Caco-2 (cell line): ENCODE measurements at regions not wholly inside any gene's neighbourhood (a gene's known extent, or its start where the extent isn't known, plus 50 kb on each side); places are given as distances from the start of the nearest gene placed in this dataset.

Experiments used
- BruUV-seq: library from RNA; stranded (reverse); fragments of 400-500 nt; replicated peaks from 2 replicates; lab custom pipeline; 2021; lab: Mats Ljungman, UMichigan
- CTCF ChIA-PET: fragments of 300-600 bp; sonication (Branson Sonifier 250); formaldehyde crosslinking; loops from one replicate; lab custom pipeline; 2022; ENCODE audit warnings: antibody characterized with exemption; lab: Charles Lee
- POLR2A ChIA-PET: fragments of 300-600 bp; sonication (Branson Sonifier 250); formaldehyde crosslinking; loops from one replicate; lab custom pipeline; 2022; ENCODE audit warnings: antibody characterized with exemption; lab: Charles Lee
- DNase-seq, 2 experiments: peaks; one replicate each; pipeline versions ENCODE4 v3.0.0 to v3.0.0-alpha.2; 2020 to 2022
- H3K27me3 ChIP-seq: replicated peaks from 2 replicates; pipeline ENCODE4 v1.6.0; 2011; ENCODE audit warnings: low read length; ENCODE audit not compliant: control insufficient read depth, insufficient read depth
- H3K36me3 ChIP-seq: 2 replicates; pipeline ENCODE4 v1.5.1; 2011; ENCODE audit warnings: low read length; ENCODE audit not compliant: control insufficient read depth, insufficient read depth
- H3K4me1 ChIP-seq: fragments of 250-450 bp; sonication (Bioruptor Pico); 2 replicates; pipeline ENCODE4 v1.5.1; 2020; ENCODE audit warnings: mild to moderate bottlenecking
- H3K4me3 ChIP-seq: 2 replicates; pipeline ENCODE4 v1.5.1; 2011; ENCODE audit warnings: low read depth, mild to moderate bottlenecking, control low read depth, low read length
- H3K9me3 ChIP-seq: fragments of 250-450 bp; sonication (Bioruptor Pico); 2 replicates; pipeline ENCODE4 v1.5.1; 2020; ENCODE audit warnings: mild to moderate bottlenecking, moderate library complexity
- H3K27ac Mint-ChIP-seq: one replicate; pipeline ENCODE4 v1.8.0; 2022; ENCODE audit warnings: mixed read lengths; ENCODE audit not compliant: unreplicated experiment
- H3K27me3 Mint-ChIP-seq: one replicate; pipeline ENCODE4 v1.8.0; 2022; ENCODE audit warnings: mixed read lengths; ENCODE audit not compliant: insufficient read depth, unreplicated experiment
- H3K36me3 Mint-ChIP-seq: one replicate; pipeline ENCODE4 v1.8.0; 2022; ENCODE audit warnings: mild to moderate bottlenecking, mixed read lengths; ENCODE audit not compliant: insufficient read depth, unreplicated experiment
- H3K4me1 Mint-ChIP-seq: one replicate; pipeline ENCODE4 v1.8.0; 2022; ENCODE audit warnings: low read depth, mixed read lengths; ENCODE audit not compliant: unreplicated experiment
- H3K4me3 Mint-ChIP-seq: one replicate; pipeline ENCODE4 v1.8.0; 2022; ENCODE audit warnings: mild to moderate bottlenecking, moderate library complexity, mixed read lengths; ENCODE audit not compliant: unreplicated experiment
- H3K9me3 Mint-ChIP-seq: one replicate; pipeline ENCODE4 v1.8.0; 2022; ENCODE audit warnings: mixed read lengths; ENCODE audit not compliant: unreplicated experiment
- intact Hi-C: fragments of 100-400 bp; cut with micrococcal nuclease; formaldehyde crosslinking; loops from one replicate; pipeline ENCODE4 v1.10.0; 2022; ENCODE audit not compliant: unreplicated experiment
- TF ChIP-seq, protein P1 (sequence below), 2 experiments: fragments of 200-600 bp in 1 of 2; IDR thresholded peaks; 1 replicate in 1 of 2; 2 replicates in 1 of 2; pipeline versions ENCODE4 v1.5.1 to v1.8.0; 2011 to 2022; ENCODE audit warnings: antibody characterized with exemption in 1 of 2, control low read depth in 1 of 2, inconsistent platforms in 1 of 2, low read depth in 1 of 2, low read length in 1 of 2, mild to moderate bottlenecking in 1 of 2, moderate library complexity in 1 of 2; ENCODE audit not compliant: insufficient read depth in 1 of 2, severe bottlenecking in 1 of 2, unreplicated experiment in 1 of 2

DNA sequence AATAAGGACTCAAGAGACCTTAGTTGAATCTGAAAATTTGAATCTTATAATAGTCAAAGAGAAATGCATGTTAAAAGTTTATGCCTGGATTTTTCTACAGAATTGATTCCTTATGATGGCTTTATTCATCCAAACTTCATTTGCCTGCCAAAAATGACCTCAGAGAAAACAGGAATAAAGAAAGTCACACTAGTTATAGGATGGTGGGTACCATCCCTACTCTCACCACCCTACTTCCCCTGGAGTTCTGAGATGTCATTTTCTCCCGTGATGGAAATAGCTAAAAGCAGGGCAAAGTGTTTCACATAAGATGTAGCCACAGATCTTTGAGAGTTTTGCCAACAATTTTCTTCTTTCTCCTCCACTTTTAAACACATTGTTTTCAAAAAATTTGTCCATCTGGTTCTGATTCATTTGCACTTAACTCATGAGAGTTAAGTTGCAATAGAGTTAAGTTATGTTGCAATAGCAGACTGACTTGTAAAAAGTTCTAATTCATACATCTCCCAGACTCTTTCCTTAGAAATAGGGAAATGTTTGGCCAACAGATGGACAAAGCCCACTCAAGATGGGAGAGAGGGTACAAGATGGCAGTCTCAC is 384.6 kb downstream of the PLPP3 start:
- no peaks in the 10 kb centered on the region for H3K9me3 ChIP-seq
- no peaks in the 10 kb centered on the region for H3K4me1 Mint-ChIP-seq
- H3K9me3 Mint-ChIP-seq, result no peaks in the 10 kb centered on the region
- no peaks in the 10 kb centered on the region for H3K36me3 Mint-ChIP-seq
- CTCF ChIA-PET, result no interaction called here
- intact Hi-C loops, result no loop called here
- H3K27ac Mint-ChIP-seq, result no peak overlapping the region
- no peak overlapping the region for H3K4me3 Mint-ChIP-seq
- BruUV-seq, result no TSS peak
- H3K36me3 ChIP-seq, result no peaks in the 10 kb centered on the region
- H3K27me3 ChIP-seq, result no peaks in the 10 kb centered on the region
- no peaks in the 10 kb centered on the region for H3K27me3 Mint-ChIP-seq
- no peaks in the 10 kb centered on the region for H3K4me1 ChIP-seq
- DNase-seq, result no peak
- POLR2A ChIA-PET, result no interaction called here
- no peak overlapping the region for H3K4me3 ChIP-seq
- TF ChIP-seq, protein P1, sequence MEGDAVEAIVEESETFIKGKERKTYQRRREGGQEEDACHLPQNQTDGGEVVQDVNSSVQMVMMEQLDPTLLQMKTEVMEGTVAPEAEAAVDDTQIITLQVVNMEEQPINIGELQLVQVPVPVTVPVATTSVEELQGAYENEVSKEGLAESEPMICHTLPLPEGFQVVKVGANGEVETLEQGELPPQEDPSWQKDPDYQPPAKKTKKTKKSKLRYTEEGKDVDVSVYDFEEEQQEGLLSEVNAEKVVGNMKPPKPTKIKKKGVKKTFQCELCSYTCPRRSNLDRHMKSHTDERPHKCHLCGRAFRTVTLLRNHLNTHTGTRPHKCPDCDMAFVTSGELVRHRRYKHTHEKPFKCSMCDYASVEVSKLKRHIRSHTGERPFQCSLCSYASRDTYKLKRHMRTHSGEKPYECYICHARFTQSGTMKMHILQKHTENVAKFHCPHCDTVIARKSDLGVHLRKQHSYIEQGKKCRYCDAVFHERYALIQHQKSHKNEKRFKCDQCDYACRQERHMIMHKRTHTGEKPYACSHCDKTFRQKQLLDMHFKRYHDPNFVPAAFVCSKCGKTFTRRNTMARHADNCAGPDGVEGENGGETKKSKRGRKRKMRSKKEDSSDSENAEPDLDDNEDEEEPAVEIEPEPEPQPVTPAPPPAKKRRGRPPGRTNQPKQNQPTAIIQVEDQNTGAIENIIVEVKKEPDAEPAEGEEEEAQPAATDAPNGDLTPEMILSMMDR (IDR thresholded peaks at IDR 0.05; ENCODE audit: insufficient read depth in 1 of 2, low read depth in 1 of 2, low read length in 1 of 2, severe bottlenecking in 1 of 2, unreplicated experiment in 1 of 2), result no peak

- intact Hi-C loops, result no loop called here
- Histone ChIP-seq H3K4me3 (no peak overlapping the region), H3K4me1 (no peaks in the 10 kb centered on the region), H3K36me3 (no peaks in the 10 kb centered on the region), H3K27me3 (no peaks in the 10 kb centered on the region), H3K9me3 (no peaks in the 10 kb centered on the region)
- Mint-ChIP-seq H3K4me3 (no peak overlapping the region), H3K4me1 (no peaks in the 10 kb centered on the region), H3K9me3 (no peaks in the 10 kb centered on the region), H3K36me3 (no peaks in the 10 kb centered on the region), H3K27ac (no peak overlapping the region), H3K27me3 (no peaks in the 10 kb centered on the region)
- no peak for DNase-seq
- POLR2A ChIA-PET, result interaction anchor here (0.7 kb wide), 1 partner anchor 382 kb away, joined by 3 read pairs; no protein-coding TSS in a partner anchor
- no TSS peak for BruUV-seq
- TF ChIP-seq, protein P1 (IDR thresholded peaks at IDR 0.05; ENCODE audit: insufficient read depth in 1 of 2, low read depth in 1 of 2, low read length in 1 of 2, severe bottlenecking in 1 of 2, unreplicated experiment in 1 of 2), result no peak
- CTCF ChIA-PET, result no interaction called here
These were observed 385.7 kb downstream of the PLPP3 start for GRCh38 chr1:56193656-56194055.

DNA sequence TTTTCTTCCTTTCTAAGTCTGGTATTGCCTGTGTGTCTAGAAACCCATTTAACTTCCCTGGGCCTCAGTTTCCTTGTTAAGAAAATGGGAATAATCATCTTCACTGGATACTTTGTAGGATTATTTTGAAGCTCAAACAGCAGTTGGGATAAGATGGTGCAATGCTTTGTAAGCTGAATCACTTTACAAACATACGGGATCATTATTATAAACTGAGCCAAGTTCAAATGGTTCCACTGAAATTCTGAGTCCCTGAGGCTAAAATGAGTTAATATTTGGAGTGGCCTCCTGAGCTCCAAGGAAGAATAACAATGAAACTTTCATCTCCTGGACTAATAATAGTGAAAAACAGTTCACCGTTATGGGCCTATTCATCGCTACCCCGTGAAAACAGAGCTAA is 388.0 kb downstream of the PLPP3 start:
- Mint-ChIP-seq H3K36me3 (no peaks in the 10 kb centered on the region), H3K27me3 (no peaks in the 10 kb centered on the region), H3K4me1 (no peaks in the 10 kb centered on the region), H3K27ac (no peak overlapping the region), H3K9me3 (no peaks in the 10 kb centered on the region), H3K4me3 (no peak overlapping the region)
- Histone ChIP-seq H3K4me1 (no peaks in the 10 kb centered on the region), H3K9me3 (no peaks in the 10 kb centered on the region), H3K27me3 (no peaks in the 10 kb centered on the region), H3K4me3 (no peak overlapping the region), H3K36me3 (no peaks in the 10 kb centered on the region)
- DNase-seq, result no peak
- TF ChIP-seq, protein P1 (IDR thresholded peaks at IDR 0.05; ENCODE audit: insufficient read depth in 1 of 2, low read depth in 1 of 2, low read length in 1 of 2, severe bottlenecking in 1 of 2, unreplicated experiment in 1 of 2), result no peak
- POLR2A ChIA-PET, result no interaction called here
- CTCF ChIA-PET, result no interaction called here
- intact Hi-C loops, result no loop called here
- BruUV-seq, result no TSS peak
